NT2/D1 (cell line): ENCODE measurements at regions not wholly inside any gene's neighbourhood (a gene's known extent, or its start where the extent isn't known, plus 50 kb on each side); places are given as distances from the start of the nearest gene placed in this dataset.

Experiments used
- YY1 ChIP-seq: IDR thresholded peaks from 2 replicates; pipeline ENCODE4 v1.6.1; 2011; ENCODE audit not compliant: insufficient read length, insufficient read depth
- ZNF274 ChIP-seq: IDR thresholded peaks from 2 replicates; pipeline ENCODE4 v1.6.1; 2011; ENCODE audit warnings: mild to moderate bottlenecking, low read depth, low read length

- TF ChIP-seq YY1 (no peak), ZNF274 (no peak)
Observed at GRCh38 chr6:21752054-21752811, 158.7 kb downstream of the SOX4 start.
